ENCODE measurements at regions not wholly inside any gene's neighbourhood (a gene's known extent, or its start where the extent isn't known, plus 50 kb on each side); places are given as distances from the start of the nearest gene placed in this dataset.
A peak's percentile ranks its signal among the peaks of the same experiment; 100 is the strongest.

- no peak overlapping the region for H3K4me3 ChIP-seq (ENCODE audit: low read length in 3 of 3)
- no peaks in the 10 kb centered on the region for H3K9me3 ChIP-seq (ENCODE audit: control insufficient read depth in 2 of 3, insufficient read depth in 1 of 3, low read length in 3 of 3)
- FAIRE-seq (no peak), DNase-seq (no peak)
- no peaks in the 10 kb centered on the region for H3K4me1 ChIP-seq (ENCODE audit: control insufficient read depth in 2 of 3, insufficient read depth in 2 of 3, low read depth in 1 of 3, low read length in 3 of 3)
- no peak overlapping the region for H3K9ac ChIP-seq (ENCODE audit: low read length in 3 of 3)
- intact Hi-C loops (cut with DNase I): no loop called here
- TF ChIP-seq CTCF (IDR thresholded peaks at IDR 0.05; ENCODE audit: borderline replicate concordance, extremely low read depth, insufficient read depth): no peak
- no peak overlapping the region for H3K27ac ChIP-seq (ENCODE audit: low read depth in 2 of 2, low read length in 2 of 2)
- no peaks in the 10 kb centered on the region for H3K27me3 ChIP-seq (ENCODE audit: control insufficient read depth, insufficient read depth, low read length)
- no peaks in the 10 kb centered on the region for H3K36me3 ChIP-seq (ENCODE audit: control insufficient read depth in 2 of 3, insufficient read depth in 3 of 3, low read length in 3 of 3)
These were observed 384.0 kb downstream of the TMA16 start for GRCh38 chr4:163878336-163879121.

- Histone ChIP-seq H3K4me1 (ENCODE audit: control insufficient read depth in 2 of 3, insufficient read depth in 2 of 3, low read depth in 1 of 3, low read length in 3 of 3) (no peaks in the 10 kb centered on the region), H3K27ac (ENCODE audit: low read depth in 2 of 2, low read length in 2 of 2) (no peak overlapping the region), H3K27me3 (ENCODE audit: control insufficient read depth, insufficient read depth, low read length) (no peaks in the 10 kb centered on the region), H3K9me3 (ENCODE audit: control insufficient read depth in 2 of 3, insufficient read depth in 1 of 3, low read length in 3 of 3) (no peaks in the 10 kb centered on the region), H3K9ac (ENCODE audit: low read length in 3 of 3) (no peak overlapping the region), H3K4me3 (ENCODE audit: low read length in 3 of 3) (no peak overlapping the region), H3K36me3 (ENCODE audit: control insufficient read depth in 2 of 3, insufficient read depth in 3 of 3, low read length in 3 of 3) (no peaks in the 10 kb centered on the region)
- intact Hi-C loops (cut with DNase I): no loop called here
- no peak for TF ChIP-seq CTCF (IDR thresholded peaks at IDR 0.05; ENCODE audit: borderline replicate concordance, extremely low read depth, insufficient read depth)
- DNase-seq (no peak), FAIRE-seq (peak; percentile 30)
These were observed 397.9 kb downstream of the TMA16 start for GRCh38 chr4:163892417-163892816.

- Histone ChIP-seq H3K4me1 (ENCODE audit: control insufficient read depth in 2 of 3, insufficient read depth in 2 of 3, low read depth in 1 of 3, low read length in 3 of 3) (no peaks in the 10 kb centered on the region), H3K27ac (ENCODE audit: low read depth in 2 of 2, low read length in 2 of 2) (no peak overlapping the region), H3K27me3 (ENCODE audit: control insufficient read depth, insufficient read depth, low read length) (no peaks in the 10 kb centered on the region), H3K9ac (ENCODE audit: low read length in 3 of 3) (no peak overlapping the region), H3K4me3 (ENCODE audit: low read length in 3 of 3) (no peak overlapping the region), H3K9me3 (ENCODE audit: control insufficient read depth in 2 of 3, insufficient read depth in 1 of 3, low read length in 3 of 3) (no peaks in the 10 kb centered on the region), H3K36me3 (ENCODE audit: control insufficient read depth in 2 of 3, insufficient read depth in 3 of 3, low read length in 3 of 3) (no peaks in the 10 kb centered on the region)
- TF ChIP-seq CTCF (IDR thresholded peaks at IDR 0.05; ENCODE audit: borderline replicate concordance, extremely low read depth, insufficient read depth): no peak
- intact Hi-C loops (cut with DNase I): no loop called here
- FAIRE-seq (no peak), DNase-seq (no peak)
These were observed 401.0 kb downstream of the TMA16 start for GRCh38 chr4:163895378-163896005.
